C4-2B (cell line): ENCODE measurements at regions not wholly inside any gene's neighbourhood (a gene's known extent, or its start where the extent isn't known, plus 50 kb on each side); places are given as distances from the start of the nearest gene placed in this dataset.

Source experiments
- ZFX ChIP-seq: fragments of 450-650 bp; IDR thresholded peaks from 2 replicates; pipeline ENCODE4 v1.6.1; 2017
- TF ChIP-seq, protein P1 (sequence below): fragments of 450-650 bp; conservative IDR thresholded peaks from 2 replicates; pipeline ENCODE4 v1.5.1; 2017; ENCODE audit warnings: mild to moderate bottlenecking

DNA sequence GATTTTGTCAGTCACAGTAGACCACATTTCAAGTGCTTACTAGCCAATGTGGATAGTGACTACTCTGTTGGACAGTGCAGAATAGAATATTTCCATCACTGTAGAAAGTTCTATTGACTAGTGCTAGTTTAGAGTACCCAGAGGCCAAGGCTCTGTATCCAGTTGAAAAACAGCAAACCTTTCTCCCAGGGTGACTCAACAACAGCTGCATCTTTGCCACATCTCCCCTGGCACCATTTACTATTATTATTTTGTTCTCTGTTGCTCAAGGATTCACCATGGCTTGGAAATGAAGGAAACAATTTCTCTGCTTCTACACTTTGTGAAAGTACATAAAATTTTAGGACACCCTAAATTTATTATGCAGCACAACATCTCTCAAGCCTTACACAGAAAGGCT lies 85.3 kb upstream of the WDR26 start:
- TF ChIP-seq, protein P1, sequence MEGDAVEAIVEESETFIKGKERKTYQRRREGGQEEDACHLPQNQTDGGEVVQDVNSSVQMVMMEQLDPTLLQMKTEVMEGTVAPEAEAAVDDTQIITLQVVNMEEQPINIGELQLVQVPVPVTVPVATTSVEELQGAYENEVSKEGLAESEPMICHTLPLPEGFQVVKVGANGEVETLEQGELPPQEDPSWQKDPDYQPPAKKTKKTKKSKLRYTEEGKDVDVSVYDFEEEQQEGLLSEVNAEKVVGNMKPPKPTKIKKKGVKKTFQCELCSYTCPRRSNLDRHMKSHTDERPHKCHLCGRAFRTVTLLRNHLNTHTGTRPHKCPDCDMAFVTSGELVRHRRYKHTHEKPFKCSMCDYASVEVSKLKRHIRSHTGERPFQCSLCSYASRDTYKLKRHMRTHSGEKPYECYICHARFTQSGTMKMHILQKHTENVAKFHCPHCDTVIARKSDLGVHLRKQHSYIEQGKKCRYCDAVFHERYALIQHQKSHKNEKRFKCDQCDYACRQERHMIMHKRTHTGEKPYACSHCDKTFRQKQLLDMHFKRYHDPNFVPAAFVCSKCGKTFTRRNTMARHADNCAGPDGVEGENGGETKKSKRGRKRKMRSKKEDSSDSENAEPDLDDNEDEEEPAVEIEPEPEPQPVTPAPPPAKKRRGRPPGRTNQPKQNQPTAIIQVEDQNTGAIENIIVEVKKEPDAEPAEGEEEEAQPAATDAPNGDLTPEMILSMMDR: no peak
- no peak for TF ChIP-seq ZFX
